IMR-90 (cell line): ENCODE measurements at regions not wholly inside any gene's neighbourhood (a gene's known extent, or its start where the extent isn't known, plus 50 kb on each side); places are given as distances from the start of the nearest gene placed in this dataset.
"Not testable (repeated sequence)": the region's sequence is repeated elsewhere in the genome, so short reads cannot be mapped to it uniquely, and the experiment has no call there.

Experiments
- CEBPB ChIP-seq: IDR thresholded peaks from 2 replicates; pipeline ENCODE4 v1.6.1; 2012; ENCODE audit warnings: low read depth, low read length, improper control_type of control experiment
- TF ChIP-seq, protein P1 (sequence below): conservative IDR thresholded peaks from 2 replicates; pipeline ENCODE4 v1.5.1; 2012; ENCODE audit warnings: mild to moderate bottlenecking, low read depth, low read length, improper control_type of control experiment

- TF ChIP-seq CEBPB = not testable (repeated sequence)
- TF ChIP-seq, protein P1, sequence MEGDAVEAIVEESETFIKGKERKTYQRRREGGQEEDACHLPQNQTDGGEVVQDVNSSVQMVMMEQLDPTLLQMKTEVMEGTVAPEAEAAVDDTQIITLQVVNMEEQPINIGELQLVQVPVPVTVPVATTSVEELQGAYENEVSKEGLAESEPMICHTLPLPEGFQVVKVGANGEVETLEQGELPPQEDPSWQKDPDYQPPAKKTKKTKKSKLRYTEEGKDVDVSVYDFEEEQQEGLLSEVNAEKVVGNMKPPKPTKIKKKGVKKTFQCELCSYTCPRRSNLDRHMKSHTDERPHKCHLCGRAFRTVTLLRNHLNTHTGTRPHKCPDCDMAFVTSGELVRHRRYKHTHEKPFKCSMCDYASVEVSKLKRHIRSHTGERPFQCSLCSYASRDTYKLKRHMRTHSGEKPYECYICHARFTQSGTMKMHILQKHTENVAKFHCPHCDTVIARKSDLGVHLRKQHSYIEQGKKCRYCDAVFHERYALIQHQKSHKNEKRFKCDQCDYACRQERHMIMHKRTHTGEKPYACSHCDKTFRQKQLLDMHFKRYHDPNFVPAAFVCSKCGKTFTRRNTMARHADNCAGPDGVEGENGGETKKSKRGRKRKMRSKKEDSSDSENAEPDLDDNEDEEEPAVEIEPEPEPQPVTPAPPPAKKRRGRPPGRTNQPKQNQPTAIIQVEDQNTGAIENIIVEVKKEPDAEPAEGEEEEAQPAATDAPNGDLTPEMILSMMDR = not testable (repeated sequence)
Measured at GRCh38 chr21:8455279-8456128, 2065.9 kb upstream of the TPTE start.
